Retina (tissue), 1 donor: ENCODE measurements at regions not wholly inside any gene's neighbourhood (a gene's known extent, or its start where the extent isn't known, plus 50 kb on each side); places are given as distances from the start of the nearest gene placed in this dataset.

Source experiments
- DNase-seq: peaks from one replicate; pipeline ENCODE4 v3.0.0-alpha.2; 2016

DNA sequence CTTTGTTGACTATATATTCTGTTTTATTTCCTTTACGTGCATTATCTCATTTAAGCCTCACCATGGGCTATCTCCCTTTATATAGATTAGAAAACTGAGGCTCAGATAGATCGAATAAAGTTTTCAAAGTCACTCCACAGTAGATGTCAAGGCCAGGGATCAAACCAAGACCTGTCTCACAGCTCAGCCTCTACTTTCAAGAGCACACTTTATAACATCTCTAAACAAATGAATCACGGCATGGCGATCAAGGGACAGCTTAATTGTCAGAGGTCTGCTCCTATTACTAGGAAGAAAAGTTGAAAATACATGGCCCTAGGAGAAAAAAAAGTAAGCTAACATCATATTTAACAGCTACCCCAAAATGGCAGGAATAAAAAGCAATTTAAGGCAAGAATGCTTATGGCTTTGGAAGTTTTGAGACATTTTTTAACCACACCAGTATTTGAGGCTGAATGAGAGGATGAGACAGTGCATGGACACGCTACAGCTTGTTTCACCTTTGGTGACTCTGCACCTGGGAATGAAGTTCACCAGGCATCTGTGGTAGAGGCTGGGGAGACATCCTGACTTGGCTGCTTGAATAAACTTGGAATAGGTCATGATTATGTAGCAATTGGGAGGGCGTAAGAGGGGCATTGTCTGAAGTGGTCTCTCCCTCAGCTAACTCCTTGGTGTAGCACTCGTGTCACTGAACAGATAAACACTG, 486.8 kb upstream of the WWC1 start:
- no peak for DNase-seq

GRCh38 chr5:167810573-167810972, 480.9 kb upstream of the WWC1 start:
- no peak for DNase-seq

DNA sequence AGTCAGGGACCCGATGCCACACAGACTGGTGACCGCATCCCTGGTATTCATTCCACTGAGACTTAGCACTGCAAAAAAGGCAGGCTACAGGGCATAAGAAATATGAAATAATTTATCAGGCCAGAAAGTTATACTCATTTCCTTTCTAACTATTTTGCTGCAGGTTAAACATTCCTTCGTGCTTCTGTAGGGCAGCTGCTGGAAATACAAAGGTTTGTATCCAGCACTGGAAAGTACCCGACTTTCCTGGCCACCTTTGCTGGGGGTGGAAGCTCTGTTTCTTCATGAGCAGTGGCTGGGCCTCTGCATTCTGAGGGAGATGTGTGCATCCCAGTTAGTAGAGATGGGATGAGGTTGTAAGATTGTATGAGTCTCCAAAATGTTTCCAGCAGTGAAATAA, 478.6 kb upstream of the WWC1 start:
- DNase-seq, result no peak

GRCh38 chr5:167813389-167813788, 478.1 kb upstream of the WWC1 start:
- DNase-seq, result no peak

DNA sequence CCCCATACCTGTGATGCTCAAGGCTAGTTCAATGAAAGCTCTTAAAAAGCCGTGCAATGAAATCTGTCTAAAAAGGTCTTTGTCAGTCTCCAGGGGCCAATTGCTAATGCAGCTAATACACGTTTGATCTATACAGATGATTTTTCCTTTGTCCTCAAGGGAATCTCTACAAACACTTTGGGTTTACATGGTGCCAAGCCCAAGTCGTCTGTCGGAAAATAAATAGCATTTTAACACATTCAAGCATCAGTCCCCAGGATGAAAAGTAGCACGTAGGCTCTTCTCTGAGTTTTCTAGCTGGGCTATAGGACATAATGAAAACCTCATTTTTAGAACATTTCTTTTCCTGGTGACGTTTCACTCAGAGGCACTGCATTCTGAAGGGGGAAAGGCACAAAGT, 477.4 kb upstream of the WWC1 start:
- DNase-seq, result no peak

DNA sequence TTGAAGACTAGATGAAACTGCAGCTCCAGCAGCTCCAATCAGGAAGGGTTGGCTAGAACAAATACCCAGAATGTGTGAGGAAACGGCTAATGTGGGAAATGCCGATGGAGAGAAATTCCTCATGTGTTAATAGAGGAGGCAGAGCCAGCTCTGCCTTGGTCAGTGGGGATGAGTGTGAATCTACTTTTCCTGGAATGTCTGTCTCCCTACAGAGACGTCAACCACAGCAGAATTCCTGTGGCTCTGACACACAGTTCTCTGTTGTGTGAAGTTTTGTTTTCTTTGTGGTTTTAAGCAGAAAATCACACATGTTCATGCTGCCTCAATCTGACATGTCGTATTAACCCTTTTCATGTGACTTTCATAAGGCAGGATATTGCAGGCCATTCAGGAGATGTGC, 476.6 kb upstream of the WWC1 start:
- DNase-seq, result no peak

DNA sequence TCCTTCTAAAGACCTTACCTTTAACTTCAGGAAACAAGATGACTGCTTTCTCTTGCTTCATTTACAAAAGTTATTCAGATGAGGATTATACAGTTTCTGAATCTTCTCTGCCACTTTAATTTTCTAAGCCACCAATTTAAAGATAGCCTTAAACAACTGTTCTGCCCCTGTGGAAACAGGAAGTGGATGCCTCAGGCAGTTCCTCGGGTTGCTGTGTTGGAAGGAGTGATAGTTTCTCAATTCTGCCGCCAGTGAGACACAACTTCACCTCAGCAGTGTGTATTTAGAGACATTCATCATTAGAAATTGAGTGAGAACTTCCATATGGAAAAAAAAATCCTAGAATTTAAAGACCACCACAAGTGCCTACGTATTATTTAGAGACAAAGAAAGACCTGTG, 475.1 kb upstream of the WWC1 start:
- DNase-seq, result no peak

- DNase-seq, result no peak
Observed at GRCh38 chr5:167816864-167817263, 474.6 kb upstream of the WWC1 start.

DNA sequence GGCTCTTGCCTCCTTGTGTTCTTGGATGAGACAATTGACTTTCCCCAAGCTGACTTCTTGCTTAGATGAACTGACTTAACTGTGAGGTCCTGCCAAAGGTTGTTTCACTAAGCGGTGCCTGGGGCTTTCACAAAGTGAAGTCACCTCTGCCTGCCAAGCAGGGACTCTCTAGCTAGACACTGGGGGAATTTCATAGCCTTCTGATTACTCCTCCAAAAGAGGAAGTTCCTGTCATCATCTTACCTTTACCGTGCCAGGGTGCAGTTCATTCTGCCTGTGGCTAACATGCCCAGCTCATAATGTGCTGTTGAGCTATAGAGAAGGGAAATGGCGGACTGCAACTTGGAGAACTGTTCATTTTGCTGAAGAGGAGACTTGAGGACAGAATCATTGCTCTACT, 472.0 kb upstream of the WWC1 start:
- DNase-seq, result no peak

- DNase-seq, result no peak
Observed at GRCh38 chr5:167820101-167820990, 471.1 kb upstream of the WWC1 start.

DNA sequence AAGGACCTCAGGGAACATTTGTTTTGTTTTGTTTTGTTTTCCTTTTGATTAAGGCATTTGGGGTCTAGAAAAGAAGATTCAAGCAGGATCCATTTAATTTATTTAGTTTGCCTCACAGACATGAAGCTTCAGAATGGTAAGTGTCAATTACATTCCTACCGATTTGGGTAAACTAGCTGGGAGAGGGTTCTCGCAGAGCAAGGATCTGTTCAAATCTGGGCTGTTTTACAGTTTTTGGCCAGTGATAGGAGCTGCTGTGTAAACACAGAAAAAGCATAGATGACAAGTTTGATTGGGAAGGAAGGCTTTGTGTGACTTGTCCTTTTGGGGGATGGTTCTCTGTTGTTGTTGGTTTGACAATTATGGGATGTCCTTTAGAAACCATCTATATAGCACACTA, 470.3 kb upstream of the WWC1 start:
- no peak for DNase-seq

- no peak for DNase-seq
Observed at GRCh38 chr5:167821669-167822068, 469.8 kb upstream of the WWC1 start.

DNA sequence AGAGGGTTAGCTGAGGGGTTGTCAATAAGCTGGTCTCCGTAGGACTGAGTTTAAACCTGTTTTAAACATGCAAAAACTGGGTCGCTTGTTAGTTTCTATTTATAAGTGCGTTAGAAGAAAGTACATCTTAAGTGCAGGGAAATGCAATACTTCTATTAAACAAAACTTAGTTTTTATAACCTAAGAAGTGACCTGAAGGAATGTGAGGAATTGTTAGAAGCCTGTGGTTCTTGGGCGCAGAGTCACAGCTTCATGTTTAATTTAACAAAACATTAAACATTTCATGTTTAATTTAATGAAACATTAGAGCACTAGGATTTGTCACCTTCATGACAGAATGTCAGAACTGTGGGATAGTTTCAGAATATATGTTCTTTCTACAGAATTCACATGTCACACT, 469.2 kb upstream of the WWC1 start:
- no peak for DNase-seq

GRCh38 chr5:167823405-167823804, 468.0 kb upstream of the WWC1 start:
- DNase-seq, result no peak

DNA sequence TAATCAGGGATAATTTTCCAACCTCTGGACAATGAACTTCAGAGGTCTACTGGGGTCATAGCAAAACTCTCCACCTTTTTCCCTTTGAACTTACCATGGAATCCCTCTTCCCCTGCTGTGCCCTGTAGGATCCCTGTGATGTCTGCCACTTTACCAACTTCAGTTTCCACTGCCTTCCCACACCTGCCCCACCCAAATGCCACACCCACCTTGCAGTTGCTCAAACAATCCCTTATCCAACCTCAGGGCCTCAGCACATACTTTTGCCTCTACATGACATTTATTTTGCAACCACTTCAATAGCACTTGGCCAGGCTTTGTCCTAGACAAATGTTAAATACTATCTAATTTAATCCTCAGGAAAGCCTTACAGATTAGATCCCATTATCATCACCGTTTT, 463.7 kb upstream of the WWC1 start:
- no peak for DNase-seq

GRCh38 chr5:167831754-167832504, 459.5 kb upstream of the WWC1 start:
- no peak for DNase-seq

DNA sequence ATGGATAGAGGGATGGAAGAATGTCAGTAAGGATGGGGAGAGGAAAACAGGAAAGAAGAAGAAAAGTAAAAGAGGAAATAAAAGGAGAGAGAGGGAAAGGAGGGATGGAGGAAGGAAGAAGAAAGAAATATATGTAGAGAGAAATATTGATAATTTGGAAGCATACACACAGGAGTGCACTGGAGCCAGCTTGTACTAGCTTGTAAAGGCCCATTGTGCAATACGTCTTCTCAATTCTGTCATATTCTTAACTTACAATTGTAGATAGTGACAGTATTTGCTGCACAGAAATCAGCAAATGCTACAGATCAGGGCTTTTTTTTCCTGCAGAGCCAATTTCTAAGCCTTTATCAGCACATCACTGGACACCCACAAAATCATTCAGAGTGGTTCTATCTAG, 458.8 kb upstream of the WWC1 start:
- no peak for DNase-seq

- no peak for DNase-seq
Observed at GRCh38 chr5:167833456-167833855, 458.0 kb upstream of the WWC1 start.

DNA sequence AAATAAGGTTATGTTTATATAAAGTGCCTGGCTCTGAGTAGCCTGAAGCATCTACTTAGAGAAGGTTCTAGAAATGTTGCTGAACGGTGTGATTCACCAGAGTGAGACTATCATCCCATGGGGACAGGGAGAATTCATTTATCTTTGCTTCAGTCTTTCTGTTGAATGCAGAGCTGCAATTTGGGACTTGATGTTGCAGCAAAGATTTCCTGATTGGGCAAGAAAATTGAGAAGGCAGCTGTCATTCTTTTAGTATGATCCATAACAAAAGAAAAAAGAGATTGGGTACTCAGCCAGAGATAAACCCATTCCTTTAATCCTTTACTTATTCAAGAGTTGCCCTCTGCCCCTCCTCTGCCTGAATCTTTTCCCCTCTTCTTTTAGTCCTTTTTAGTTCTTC, 456.3 kb upstream of the WWC1 start:
- DNase-seq, result no peak

- no peak for DNase-seq
Observed at GRCh38 chr5:167837127-167837526, 454.3 kb upstream of the WWC1 start.

DNA sequence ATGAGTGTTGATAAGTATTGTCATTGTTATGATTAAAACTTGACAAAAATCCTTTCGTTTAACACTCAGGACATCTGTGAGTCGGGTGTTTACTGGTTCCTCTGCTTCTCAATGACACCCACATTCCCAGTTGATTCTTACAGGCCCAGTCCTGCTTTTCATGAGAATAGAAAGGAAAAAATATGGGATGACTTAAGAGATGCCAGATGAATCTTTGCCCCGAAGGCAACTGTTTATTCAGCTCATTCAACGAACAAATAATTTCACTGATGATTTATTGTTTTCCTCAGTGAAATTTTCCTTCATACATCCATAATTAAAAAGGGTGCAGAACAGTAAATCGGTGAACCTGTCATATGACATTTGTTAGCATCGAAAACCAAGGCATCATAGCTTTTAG, 452.4 kb upstream of the WWC1 start:
- no peak for DNase-seq

DNA sequence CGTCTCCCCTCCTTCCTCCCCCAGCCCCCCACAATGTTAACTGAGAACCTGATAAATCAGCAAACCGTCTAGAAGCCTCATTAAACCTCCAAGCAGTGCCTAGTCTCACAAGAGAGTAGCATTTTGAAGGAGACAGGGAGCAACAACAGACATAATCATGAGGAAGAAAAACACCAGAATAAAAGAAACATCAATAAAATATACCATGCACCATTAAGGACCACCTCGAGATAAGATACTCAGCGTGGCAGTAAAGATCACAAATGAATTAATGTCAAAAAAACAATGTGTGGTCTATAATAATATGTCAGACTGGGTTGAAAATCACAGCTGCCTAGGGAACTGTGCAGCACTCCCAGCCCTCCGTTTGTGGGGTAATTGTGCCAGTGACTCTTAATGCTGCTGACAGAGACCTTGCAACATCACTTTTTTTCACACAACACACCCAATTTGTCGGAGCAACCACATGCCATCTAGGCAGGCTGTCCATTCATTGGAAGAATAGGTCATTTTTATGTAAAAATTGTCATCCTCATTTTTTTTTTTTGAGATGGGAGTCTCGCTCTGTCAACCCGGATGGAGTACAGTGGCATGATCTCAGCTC, 450.8 kb upstream of the WWC1 start:
- DNase-seq, result no peak

DNA sequence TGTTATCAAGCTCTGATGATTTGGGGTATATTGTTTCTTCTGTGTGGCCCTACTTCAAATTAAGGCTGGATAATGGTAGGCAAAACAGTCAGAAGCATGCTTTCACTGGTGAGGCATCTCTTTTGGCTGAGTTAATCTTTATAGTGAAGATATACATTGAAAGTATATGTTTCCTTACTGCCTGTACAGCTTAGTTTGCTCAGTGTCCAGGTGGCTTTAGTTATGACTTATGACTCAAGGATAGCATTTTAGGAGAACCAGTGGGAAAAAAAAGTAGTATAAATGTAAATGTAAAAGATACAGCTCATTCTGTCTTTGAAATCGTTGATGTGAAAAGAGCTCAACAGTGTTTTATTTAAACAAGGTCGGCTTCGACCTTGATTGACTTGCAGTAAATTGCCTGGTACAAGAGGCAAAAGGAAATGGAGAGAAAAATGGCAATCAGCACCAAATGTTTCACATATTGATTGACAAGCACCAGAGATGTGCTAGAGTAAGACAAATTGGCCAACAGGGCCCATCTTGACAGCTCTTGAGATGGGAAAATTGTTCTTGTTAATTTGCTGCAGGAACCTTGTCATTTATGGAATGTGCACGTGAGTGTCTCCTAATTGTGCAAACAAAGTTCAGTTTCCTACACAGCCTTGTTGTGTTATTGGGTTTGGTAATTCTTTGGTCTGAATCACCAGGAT, 447.4 kb upstream of the WWC1 start:
- DNase-seq, result no peak
